Endothelial cell of umbilical vein (primary cell): ENCODE measurements at regions not wholly inside any gene's neighbourhood (a gene's known extent, or its start where the extent isn't known, plus 50 kb on each side); places are given as distances from the start of the nearest gene placed in this dataset.

Source experiments
- CTCF ChIP-seq, 2 donors: IDR thresholded peaks; 1 replicate in 1 of 2; 2 replicates in 1 of 2; pipeline ENCODE4 v1.5.1; 2011; ENCODE audit warnings: low read length in 2 of 2, mild to moderate bottlenecking in 2 of 2, moderate library complexity in 2 of 2, control low read depth in 1 of 2, inconsistent platforms in 1 of 2, low read depth in 1 of 2; ENCODE audit not compliant: insufficient read depth in 1 of 2; ENCODE audit errors: extremely low read depth in 1 of 2
- POLR2A ChIP-seq: IDR thresholded peaks from 2 replicates; pipeline ENCODE4 v1.6.1; 2012; ENCODE audit warnings: low read depth, mild to moderate bottlenecking, control low read depth, low read length

- no peak for TF ChIP-seq CTCF (IDR thresholded peaks at IDR 0.05; ENCODE audit: extremely low read depth in 1 of 2, insufficient read depth in 1 of 2, low read depth in 1 of 2, low read length in 2 of 2)
- TF ChIP-seq POLR2A = no peak
These were observed 202.1 kb upstream of the ARHGAP42 start for GRCh38 chr11:100484948-100485347.
